K562 (cell line): ENCODE measurements at regions not wholly inside any gene's neighbourhood (a gene's known extent, or its start where the extent isn't known, plus 50 kb on each side); places are given as distances from the start of the nearest gene placed in this dataset.

Experiments used
- ATAC-seq: fragments of 200-7000 bp; cut with Tn5 transposase; 3 replicates; pipeline ENCODE4 v1.9.1; 2020; ENCODE audit warnings: moderate library complexity
- BruUV-seq: library from RNA; stranded (reverse); fragments of 400-500 nt; replicated peaks from 2 replicates; lab custom pipeline; 2021; lab: Mats Ljungman, UMichigan
- CTCF ChIA-PET: fragments of 300-600 bp; formaldehyde crosslinking; extraction: SDS; loops from one replicate; lab custom pipeline; 2021; ENCODE audit warnings: low intra/inter-chr PET ratio; lab: Yijun Ruan, JAX
- POLR2A ChIA-PET: fragments of 300-600, 350-650 bp; sonication (Branson Sonifier 250); formaldehyde crosslinking; extraction: SDS; loops from one replicate; lab custom pipeline; 2021; ENCODE audit warnings: antibody characterized with exemption, inconsistent platforms; lab: Yijun Ruan, JAX
- DNase-seq, 4 experiments: peaks; one replicate each; pipeline versions ENCODE4 v3.0.0 to v3.0.0-alpha.2; 2011 to 2018; ENCODE audit warnings: low spot score in 3 of 4, mixed read lengths in 3 of 4; ENCODE audit errors: extremely low read depth in 1 of 4
- FAIRE-seq: peaks from 2 replicates; lab custom pipeline; 2011; peaks lifted over from hg19 to GRCh38; lab: Jason Lieb, UNC
- H2AFZ ChIP-seq: 2 replicates; pipeline ENCODE4 v1.6.0; 2011; ENCODE audit warnings: low read depth, low read length, control low read depth, inconsistent platforms
- H3K27ac ChIP-seq: fragments of 200-600 bp; 3 replicates; pipeline ENCODE4 v1.8.0; 2011; ENCODE audit warnings: low read depth, mild to moderate bottlenecking, control low read depth, inconsistent platforms, low read length, moderate library complexity, mixed read lengths; ENCODE audit errors: extremely low read depth
- H3K27me3 ChIP-seq, 2 experiments: fragments of 300-600 bp in 1 of 2; 2 replicates in 1 of 2; 3 replicates in 1 of 2; pipeline versions ENCODE4 v1.6.0 to v1.8.0; 2011; ENCODE audit warnings: inconsistent platforms in 2 of 2, low read length in 2 of 2, mild to moderate bottlenecking in 1 of 2, mixed read lengths in 1 of 2, moderate library complexity in 1 of 2; ENCODE audit not compliant: control insufficient read depth in 2 of 2, insufficient read depth in 2 of 2
- H3K36me3 ChIP-seq: fragments of 300-600 bp; 3 replicates; pipeline ENCODE4 v1.8.0; 2011; ENCODE audit warnings: mild to moderate bottlenecking, low read length, inconsistent platforms; ENCODE audit not compliant: control insufficient read depth, insufficient read depth
- H3K4me1 ChIP-seq, 2 experiments: fragments of 200-600 bp in 1 of 2; replicated peaks in 1 of 2; 2 replicates in 1 of 2; 3 replicates in 1 of 2; pipeline versions ENCODE4 v1.5.1 to v1.8.0; 2011; ENCODE audit warnings: inconsistent platforms in 2 of 2, low read length in 2 of 2, mild to moderate bottlenecking in 1 of 2, mixed read lengths in 1 of 2, moderate library complexity in 1 of 2; ENCODE audit not compliant: control insufficient read depth in 2 of 2, insufficient read depth in 2 of 2
- H3K4me2 ChIP-seq: 2 replicates; pipeline ENCODE4 v1.6.1; 2011; ENCODE audit warnings: low read length, control low read depth, inconsistent platforms, mixed read lengths; ENCODE audit not compliant: insufficient read depth
- H3K4me3 ChIP-seq: fragments of 200-600 bp; sonication (generic), shearing (Covaris generic); 2 replicates; pipeline ENCODE4 v1.5.1; 2016; ENCODE audit warnings: control low read depth, inconsistent platforms
- H3K79me2 ChIP-seq: fragments of 200-600 bp; 3 replicates; pipeline ENCODE4 v1.8.0; 2011; ENCODE audit warnings: low read length, inconsistent platforms; ENCODE audit not compliant: control insufficient read depth, insufficient read depth
- H3K9ac ChIP-seq, 2 experiments: 2 replicates each; pipeline versions ENCODE4 v1.6.0 to v1.6.1; 2011; ENCODE audit warnings: low read depth in 2 of 2, low read length in 2 of 2, control low read depth in 1 of 2, inconsistent platforms in 1 of 2, mild to moderate bottlenecking in 1 of 2, mixed read lengths in 1 of 2; ENCODE audit not compliant: insufficient read depth in 1 of 2
- H3K9me1 ChIP-seq: one replicate; pipeline ENCODE4 v1.6.0; 2011; ENCODE audit warnings: inconsistent platforms, mild to moderate bottlenecking, low read length, moderate library complexity; ENCODE audit not compliant: control insufficient read depth, insufficient read depth
- H3K9me3 ChIP-seq: replicated peaks from 2 replicates; pipeline ENCODE4 v1.5.1; 2011; ENCODE audit warnings: low read depth, low read length, inconsistent platforms; ENCODE audit not compliant: control insufficient read depth, insufficient read depth
- H4K20me1 ChIP-seq: replicated peaks from 2 replicates; pipeline ENCODE4 v1.6.1; 2011; ENCODE audit warnings: low read length, inconsistent platforms, mixed read lengths; ENCODE audit not compliant: control insufficient read depth, insufficient read depth
- ESRRB ChIP-seq: fragments of 250-450 bp; sonication (Bioruptor Pico); IDR thresholded peaks from 2 replicates; pipeline ENCODE4 v1.5.0; 2020; ENCODE audit warnings: mild to moderate bottlenecking, moderate library complexity, borderline replicate concordance
- PTTG1 ChIP-seq: fragments of 450-650 bp; IDR thresholded peaks from 2 replicates; pipeline ENCODE4 v1.6.1; 2016; ENCODE audit warnings: low read depth, mild to moderate bottlenecking, missing genetic modification characterization, missing compliant biosample characterization
- THRB ChIP-seq: fragments of 450-650 bp; formaldehyde crosslinking; conservative IDR thresholded peaks from 2 replicates; pipeline ENCODE4 v1.4.0; 2022; ENCODE audit warnings: mild to moderate bottlenecking, missing genetic modification characterization
- ZNF212 ChIP-seq: fragments of 450-650 bp; formaldehyde crosslinking; IDR thresholded peaks from 2 replicates; pipeline ENCODE4 v1.4.0; 2020; ENCODE audit warnings: mild to moderate bottlenecking
- ZNF778 ChIP-seq: fragments of 450-650 bp; formaldehyde crosslinking; IDR thresholded peaks from 2 replicates; pipeline ENCODE4 v1.4.0; 2020; ENCODE audit warnings: mild to moderate bottlenecking, moderate library complexity
- WGBS: fragments of 100-300 bp; shearing (Covaris generic); methylation state at CpG from one replicate; pipeline ENCODE4 v1.1.6; 2016; ENCODE audit warnings: low coverage, mixed read lengths; ENCODE audit not compliant: insufficient coverage; ENCODE audit errors: missing lambda C conversion rate; 5-methylcytosine and 5-hydroxymethylcytosine counted together
- in situ Hi-C: fragments of 300-500 bp; cut with MboI; formaldehyde crosslinking; loops from 4 replicates; pipeline ENCODE4 v1.15.0; 2018; ENCODE audit warnings: inconsistent platforms, mixed read lengths
- intact Hi-C: fragments of 100-400 bp; cut with micrococcal nuclease; formaldehyde crosslinking; loops from 2 replicates; pipeline ENCODE4 v1.14.2; 2022
- TF ChIP-seq, protein P1 (sequence below): fragments of 450-650 bp; IDR thresholded peaks from 2 replicates; pipeline ENCODE4 v1.6.1; 2016; ENCODE audit warnings: mild to moderate bottlenecking, moderate library complexity
- TF ChIP-seq, protein P2 (sequence below), 2 experiments: IDR thresholded peaks in 1 of 2; conservative IDR thresholded peaks in 1 of 2; 2 replicates each; pipeline ENCODE4 v1.6.1; 2016; ENCODE audit warnings: low read depth in 2 of 2, mild to moderate bottlenecking in 1 of 2, missing compliant biosample characterization in 1 of 2, missing genetic modification characterization in 1 of 2, moderate library complexity in 1 of 2

DNA sequence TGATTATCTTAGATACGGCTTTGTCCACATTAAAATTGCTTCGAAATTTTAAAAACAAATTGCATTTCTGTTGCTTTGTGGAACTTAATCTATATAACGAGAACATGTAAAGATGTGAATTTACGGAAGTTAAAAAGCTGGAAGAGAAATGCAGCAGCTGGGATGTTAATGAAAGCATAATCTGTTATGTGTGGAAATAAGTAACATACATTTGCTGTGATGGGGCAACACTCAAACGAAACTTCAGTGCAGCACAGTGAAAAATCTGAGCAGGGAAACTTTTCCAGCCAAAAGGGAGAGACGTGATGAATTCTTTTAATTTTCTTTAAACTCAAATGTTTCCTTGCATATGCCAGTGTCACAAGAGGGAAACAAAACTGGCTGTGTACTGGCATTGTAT, 276.7 kb upstream of the LMCD1 start:
- intact Hi-C loops (no loop called here), in situ Hi-C loops (no loop called here)
- BruUV-seq = no TSS peak
- FAIRE-seq (no peak), ATAC-seq (no peak), DNase-seq (no peak)
- Histone ChIP-seq H3K9me3 (no peaks in the 10 kb centered on the region), H3K4me3 (no peak overlapping the region), H3K36me3 (no peaks in the 10 kb centered on the region), H3K79me2 (no peaks in the 10 kb centered on the region), H3K9ac (no peak overlapping the region), H3K4me1 (no peaks in the 10 kb centered on the region), H2AFZ (no peak overlapping the region), H3K27ac (no peak overlapping the region), H3K9me1 (no peaks in the 10 kb centered on the region), H3K27me3 (no peaks in the 10 kb centered on the region), H3K4me2 (no peak overlapping the region), H4K20me1 (no peaks in the 10 kb centered on the region)
- POLR2A ChIA-PET = no interaction called here
- 1% methylated on average over 6 of the region's 6 CpGs for WGBS
- CTCF ChIA-PET = no interaction called here
- TF ChIP-seq THRB (CRISPR knock-in tag) = no peak
- no peak for TF ChIP-seq PTTG1 (tag)
- TF ChIP-seq, protein P1, sequence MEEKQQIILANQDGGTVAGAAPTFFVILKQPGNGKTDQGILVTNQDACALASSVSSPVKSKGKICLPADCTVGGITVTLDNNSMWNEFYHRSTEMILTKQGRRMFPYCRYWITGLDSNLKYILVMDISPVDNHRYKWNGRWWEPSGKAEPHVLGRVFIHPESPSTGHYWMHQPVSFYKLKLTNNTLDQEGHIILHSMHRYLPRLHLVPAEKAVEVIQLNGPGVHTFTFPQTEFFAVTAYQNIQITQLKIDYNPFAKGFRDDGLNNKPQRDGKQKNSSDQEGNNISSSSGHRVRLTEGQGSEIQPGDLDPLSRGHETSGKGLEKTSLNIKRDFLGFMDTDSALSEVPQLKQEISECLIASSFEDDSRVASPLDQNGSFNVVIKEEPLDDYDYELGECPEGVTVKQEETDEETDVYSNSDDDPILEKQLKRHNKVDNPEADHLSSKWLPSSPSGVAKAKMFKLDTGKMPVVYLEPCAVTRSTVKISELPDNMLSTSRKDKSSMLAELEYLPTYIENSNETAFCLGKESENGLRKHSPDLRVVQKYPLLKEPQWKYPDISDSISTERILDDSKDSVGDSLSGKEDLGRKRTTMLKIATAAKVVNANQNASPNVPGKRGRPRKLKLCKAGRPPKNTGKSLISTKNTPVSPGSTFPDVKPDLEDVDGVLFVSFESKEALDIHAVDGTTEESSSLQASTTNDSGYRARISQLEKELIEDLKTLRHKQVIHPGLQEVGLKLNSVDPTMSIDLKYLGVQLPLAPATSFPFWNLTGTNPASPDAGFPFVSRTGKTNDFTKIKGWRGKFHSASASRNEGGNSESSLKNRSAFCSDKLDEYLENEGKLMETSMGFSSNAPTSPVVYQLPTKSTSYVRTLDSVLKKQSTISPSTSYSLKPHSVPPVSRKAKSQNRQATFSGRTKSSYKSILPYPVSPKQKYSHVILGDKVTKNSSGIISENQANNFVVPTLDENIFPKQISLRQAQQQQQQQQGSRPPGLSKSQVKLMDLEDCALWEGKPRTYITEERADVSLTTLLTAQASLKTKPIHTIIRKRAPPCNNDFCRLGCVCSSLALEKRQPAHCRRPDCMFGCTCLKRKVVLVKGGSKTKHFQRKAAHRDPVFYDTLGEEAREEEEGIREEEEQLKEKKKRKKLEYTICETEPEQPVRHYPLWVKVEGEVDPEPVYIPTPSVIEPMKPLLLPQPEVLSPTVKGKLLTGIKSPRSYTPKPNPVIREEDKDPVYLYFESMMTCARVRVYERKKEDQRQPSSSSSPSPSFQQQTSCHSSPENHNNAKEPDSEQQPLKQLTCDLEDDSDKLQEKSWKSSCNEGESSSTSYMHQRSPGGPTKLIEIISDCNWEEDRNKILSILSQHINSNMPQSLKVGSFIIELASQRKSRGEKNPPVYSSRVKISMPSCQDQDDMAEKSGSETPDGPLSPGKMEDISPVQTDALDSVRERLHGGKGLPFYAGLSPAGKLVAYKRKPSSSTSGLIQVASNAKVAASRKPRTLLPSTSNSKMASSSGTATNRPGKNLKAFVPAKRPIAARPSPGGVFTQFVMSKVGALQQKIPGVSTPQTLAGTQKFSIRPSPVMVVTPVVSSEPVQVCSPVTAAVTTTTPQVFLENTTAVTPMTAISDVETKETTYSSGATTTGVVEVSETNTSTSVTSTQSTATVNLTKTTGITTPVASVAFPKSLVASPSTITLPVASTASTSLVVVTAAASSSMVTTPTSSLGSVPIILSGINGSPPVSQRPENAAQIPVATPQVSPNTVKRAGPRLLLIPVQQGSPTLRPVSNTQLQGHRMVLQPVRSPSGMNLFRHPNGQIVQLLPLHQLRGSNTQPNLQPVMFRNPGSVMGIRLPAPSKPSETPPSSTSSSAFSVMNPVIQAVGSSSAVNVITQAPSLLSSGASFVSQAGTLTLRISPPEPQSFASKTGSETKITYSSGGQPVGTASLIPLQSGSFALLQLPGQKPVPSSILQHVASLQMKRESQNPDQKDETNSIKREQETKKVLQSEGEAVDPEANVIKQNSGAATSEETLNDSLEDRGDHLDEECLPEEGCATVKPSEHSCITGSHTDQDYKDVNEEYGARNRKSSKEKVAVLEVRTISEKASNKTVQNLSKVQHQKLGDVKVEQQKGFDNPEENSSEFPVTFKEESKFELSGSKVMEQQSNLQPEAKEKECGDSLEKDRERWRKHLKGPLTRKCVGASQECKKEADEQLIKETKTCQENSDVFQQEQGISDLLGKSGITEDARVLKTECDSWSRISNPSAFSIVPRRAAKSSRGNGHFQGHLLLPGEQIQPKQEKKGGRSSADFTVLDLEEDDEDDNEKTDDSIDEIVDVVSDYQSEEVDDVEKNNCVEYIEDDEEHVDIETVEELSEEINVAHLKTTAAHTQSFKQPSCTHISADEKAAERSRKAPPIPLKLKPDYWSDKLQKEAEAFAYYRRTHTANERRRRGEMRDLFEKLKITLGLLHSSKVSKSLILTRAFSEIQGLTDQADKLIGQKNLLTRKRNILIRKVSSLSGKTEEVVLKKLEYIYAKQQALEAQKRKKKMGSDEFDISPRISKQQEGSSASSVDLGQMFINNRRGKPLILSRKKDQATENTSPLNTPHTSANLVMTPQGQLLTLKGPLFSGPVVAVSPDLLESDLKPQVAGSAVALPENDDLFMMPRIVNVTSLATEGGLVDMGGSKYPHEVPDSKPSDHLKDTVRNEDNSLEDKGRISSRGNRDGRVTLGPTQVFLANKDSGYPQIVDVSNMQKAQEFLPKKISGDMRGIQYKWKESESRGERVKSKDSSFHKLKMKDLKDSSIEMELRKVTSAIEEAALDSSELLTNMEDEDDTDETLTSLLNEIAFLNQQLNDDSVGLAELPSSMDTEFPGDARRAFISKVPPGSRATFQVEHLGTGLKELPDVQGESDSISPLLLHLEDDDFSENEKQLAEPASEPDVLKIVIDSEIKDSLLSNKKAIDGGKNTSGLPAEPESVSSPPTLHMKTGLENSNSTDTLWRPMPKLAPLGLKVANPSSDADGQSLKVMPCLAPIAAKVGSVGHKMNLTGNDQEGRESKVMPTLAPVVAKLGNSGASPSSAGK = no peak
- TF ChIP-seq, protein P2, sequence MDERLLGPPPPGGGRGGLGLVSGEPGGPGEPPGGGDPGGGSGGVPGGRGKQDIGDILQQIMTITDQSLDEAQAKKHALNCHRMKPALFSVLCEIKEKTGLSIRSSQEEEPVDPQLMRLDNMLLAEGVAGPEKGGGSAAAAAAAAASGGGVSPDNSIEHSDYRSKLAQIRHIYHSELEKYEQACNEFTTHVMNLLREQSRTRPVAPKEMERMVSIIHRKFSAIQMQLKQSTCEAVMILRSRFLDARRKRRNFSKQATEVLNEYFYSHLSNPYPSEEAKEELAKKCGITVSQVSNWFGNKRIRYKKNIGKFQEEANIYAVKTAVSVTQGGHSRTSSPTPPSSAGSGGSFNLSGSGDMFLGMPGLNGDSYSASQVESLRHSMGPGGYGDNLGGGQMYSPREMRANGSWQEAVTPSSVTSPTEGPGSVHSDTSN (CRISPR knock-in tag; IDR thresholded peaks at IDR 0.05; ENCODE audit: low read depth) = no peak
- TF ChIP-seq, protein P2 (tag; conservative IDR thresholded peaks at IDR 0.05; ENCODE audit: low read depth) = no peak
- TF ChIP-seq ZNF778 (CRISPR knock-in tag) = no peak
- no peak for TF ChIP-seq ESRRB (CRISPR knock-in tag)
- TF ChIP-seq ZNF212 (CRISPR knock-in tag) = no peak
